CD14-positive monocyte (primary cell): ENCODE measurements at regions not wholly inside any gene's neighbourhood (a gene's known extent, or its start where the extent isn't known, plus 50 kb on each side); places are given as distances from the start of the nearest gene placed in this dataset.

Source experiments
- DNase-seq, 3 donors: peaks; one replicate each; pipeline ENCODE4 v3.0.0-alpha.2; 2011 to 2022
- H2AFZ ChIP-seq: 2 replicates; pipeline ENCODE4 v1.6.0; 2012; ENCODE audit warnings: mild to moderate bottlenecking, low read depth, low read length, inconsistent platforms; ENCODE audit not compliant: insufficient read depth, poor library complexity, severe bottlenecking
- H3K27ac ChIP-seq, 2 donors: 1 replicate in 1 of 2; 2 replicates in 1 of 2; pipeline ENCODE4 v1.5.1; 2012 to 2013; ENCODE audit warnings: low read length in 2 of 2, control low read depth in 1 of 2, inconsistent platforms in 1 of 2, low read depth in 1 of 2, mild to moderate bottlenecking in 1 of 2
- H3K27me3 ChIP-seq, 2 donors: one replicate each; pipeline versions ENCODE4 v1.6.0 to v1.6.1; 2011 to 2013; ENCODE audit warnings: low read length in 2 of 2; ENCODE audit not compliant: control insufficient read depth in 2 of 2, insufficient read depth in 2 of 2
- H3K36me3 ChIP-seq, 2 donors: replicated peaks in 1 of 2; 1 replicate in 1 of 2; 2 replicates in 1 of 2; pipeline versions ENCODE4 v1.5.1 to v1.6.1; 2012 to 2013; ENCODE audit warnings: low read length in 2 of 2, control low read depth in 1 of 2, inconsistent platforms in 1 of 2, mild to moderate bottlenecking in 1 of 2; ENCODE audit not compliant: insufficient read depth in 2 of 2, control insufficient read depth in 1 of 2
- H3K4me1 ChIP-seq, 2 donors: 1 replicate in 1 of 2; 2 replicates in 1 of 2; pipeline versions ENCODE4 v1.5.1 to v1.6.1; 2012 to 2013; ENCODE audit warnings: low read length in 2 of 2, control low read depth in 1 of 2, inconsistent platforms in 1 of 2, mild to moderate bottlenecking in 1 of 2, moderate library complexity in 1 of 2; ENCODE audit not compliant: insufficient read depth in 2 of 2, control insufficient read depth in 1 of 2
- H3K4me2 ChIP-seq: replicated peaks from 2 replicates; pipeline ENCODE3; 2012; ENCODE audit warnings: low read length, moderate library complexity, mild to moderate bottlenecking; ENCODE audit not compliant: poor library complexity, severe bottlenecking; ENCODE audit errors: extremely low read depth
- H3K4me3 ChIP-seq, 3 experiments: fragments of 200-600 bp in 1 of 3; sonication (generic) in 1 of 3; replicated peaks in 1 of 3; 1 replicate in 2 of 3; 2 replicates in 1 of 3; pipeline ENCODE4 v1.5.1; 2011 to 2013; ENCODE audit warnings: low read length in 3 of 3, mild to moderate bottlenecking in 3 of 3, control low read depth in 2 of 3, low read depth in 2 of 3, inconsistent platforms in 1 of 3, moderate library complexity in 1 of 3
- H3K79me2 ChIP-seq: 2 replicates; pipeline ENCODE4 v1.6.0; 2012; ENCODE audit warnings: mild to moderate bottlenecking, control low read depth, inconsistent platforms, low read length, moderate library complexity; ENCODE audit not compliant: insufficient read depth
- H3K9ac ChIP-seq: 2 replicates; pipeline ENCODE4 v1.6.0; 2017; ENCODE audit warnings: low read length, mild to moderate bottlenecking; ENCODE audit not compliant: insufficient read depth, poor library complexity, severe bottlenecking
- H3K9me3 ChIP-seq, 2 donors: replicated peaks in 1 of 2; 1 replicate in 1 of 2; 2 replicates in 1 of 2; pipeline versions ENCODE4 v1.5.1 to v1.6.1; 2012 to 2013; ENCODE audit warnings: low read length in 2 of 2, control low read depth in 1 of 2; ENCODE audit not compliant: control insufficient read depth in 1 of 2, insufficient read depth in 1 of 2
- H4K20me1 ChIP-seq: 2 replicates; pipeline ENCODE4 v1.6.0; 2012; ENCODE audit warnings: mild to moderate bottlenecking, low read length, control low read depth, moderate library complexity; ENCODE audit not compliant: insufficient read depth
- H3K27ac Mint-ChIP-seq, 7 donors: one replicate each; pipeline ENCODE4 v1.8.0; 2020; ENCODE audit warnings: mild to moderate bottlenecking in 7 of 7, mixed read lengths in 7 of 7, moderate library complexity in 6 of 7, inconsistent platforms in 2 of 7
- H3K27me3 Mint-ChIP-seq, 3 donors: one replicate each; pipeline ENCODE4 v1.8.0; 2021 to 2022; ENCODE audit warnings: low read depth in 3 of 3, mild to moderate bottlenecking in 3 of 3, mixed read lengths in 3 of 3, moderate library complexity in 3 of 3, inconsistent platforms in 1 of 3
- H3K36me3 Mint-ChIP-seq, 2 donors: one replicate each; pipeline ENCODE4 v1.8.0; 2020; ENCODE audit warnings: mixed read lengths in 2 of 2, inconsistent platforms in 1 of 2, mild to moderate bottlenecking in 1 of 2
- H3K4me1 Mint-ChIP-seq: one replicate; pipeline ENCODE4 v1.8.0; 2020; ENCODE audit warnings: mild to moderate bottlenecking, mixed read lengths
- H3K4me3 Mint-ChIP-seq, 2 donors: one replicate each; pipeline ENCODE4 v1.8.0; 2020; ENCODE audit warnings: mild to moderate bottlenecking in 2 of 2, mixed read lengths in 2 of 2, moderate library complexity in 1 of 2
- H3K9me3 Mint-ChIP-seq, 7 donors: one replicate each; pipeline ENCODE4 v1.8.0; 2020 to 2022; ENCODE audit warnings: mixed read lengths in 7 of 7, mild to moderate bottlenecking in 6 of 7, moderate library complexity in 6 of 7, inconsistent platforms in 2 of 7
- CTCF ChIP-seq: fragments of 200-600 bp; IDR thresholded peaks from one replicate; pipeline ENCODE4 v1.8.0; 2022; ENCODE audit warnings: antibody characterized with exemption, mild to moderate bottlenecking
- WGBS: methylation state at CpG from one replicate; pipeline ENCODE4 v1.1.5; 2013; ENCODE audit warnings: missing lambda C conversion rate; ENCODE audit not compliant: insufficient coverage; 5-methylcytosine and 5-hydroxymethylcytosine counted together
- intact Hi-C, 2 donors: fragments of 100-400 bp; cut with micrococcal nuclease; formaldehyde crosslinking; loops; one replicate each; pipeline versions ENCODE4 v1.15.0 to v1.15.1; 2023

GRCh38 chr2:145501920-145502319 lies 982.0 kb upstream of the ZEB2 start:
- intact Hi-C loops = no loop called here
- H3K27ac Mint-ChIP-seq = no peak overlapping the region
- no peak overlapping the region for H2AFZ ChIP-seq
- H3K27ac ChIP-seq = no peak overlapping the region
- H3K27me3 Mint-ChIP-seq = peaks cover 0 to 1% (median 0%) of the 10 kb centered on the region in 3 donors
- no peak overlapping the region for H3K4me3 Mint-ChIP-seq
- H4K20me1 ChIP-seq = no peaks in the 10 kb centered on the region
- H3K36me3 ChIP-seq = no peaks in the 10 kb centered on the region
- no peaks in the 10 kb centered on the region for H3K27me3 ChIP-seq
- no peaks in the 10 kb centered on the region for H3K79me2 ChIP-seq
- no peak overlapping the region for H3K9ac ChIP-seq
- no peak for TF ChIP-seq CTCF
- no peaks in the 10 kb centered on the region for H3K36me3 Mint-ChIP-seq
- no peaks in the 10 kb centered on the region for H3K4me1 ChIP-seq
- no peaks in the 10 kb centered on the region for H3K4me1 Mint-ChIP-seq
- no peaks in the 10 kb centered on the region for H3K9me3 ChIP-seq
- WGBS = 86% methylated on average over 2 of the region's 3 CpGs
- no peak overlapping the region for H3K4me2 ChIP-seq
- no peak for DNase-seq
- H3K4me3 ChIP-seq = no peak overlapping the region
- H3K9me3 Mint-ChIP-seq = peaks cover 0 to 15% (median 4%) of the 10 kb centered on the region in 7 donors

GRCh38 chr2:145495590-145495989 lies 975.7 kb upstream of the ZEB2 start:
- Histone ChIP-seq H3K27ac (no peak overlapping the region), H3K27me3 (no peaks in the 10 kb centered on the region), H3K4me1 (no peaks in the 10 kb centered on the region), H3K4me3 (no peak overlapping the region), H3K36me3 (no peaks in the 10 kb centered on the region), H3K9ac (no peak overlapping the region), H2AFZ (no peak overlapping the region), H3K9me3 (peaks cover 0 to 11% of the 10 kb centered on the region in 2 donors), H3K79me2 (no peaks in the 10 kb centered on the region), H4K20me1 (no peaks in the 10 kb centered on the region), H3K4me2 (no peak overlapping the region)
- intact Hi-C loops = no loop called here
- Mint-ChIP-seq H3K4me1 (no peaks in the 10 kb centered on the region), H3K9me3 (peaks cover 5 to 16% (median 8%) of the 10 kb centered on the region in 7 donors), H3K4me3 (no peak overlapping the region), H3K36me3 (no peaks in the 10 kb centered on the region), H3K27me3 (peaks cover 0 to 1% (median 0%) of the 10 kb centered on the region in 3 donors), H3K27ac (no peak overlapping the region)
- no CpG with 5 or more reads among the region's 3 CpGs for WGBS
- DNase-seq = no peak
- TF ChIP-seq CTCF = no peak
